Heart right ventricle (tissue), 16 donors: ENCODE measurements at regions not wholly inside any gene's neighbourhood (a gene's known extent, or its start where the extent isn't known, plus 50 kb on each side); places are given as distances from the start of the nearest gene placed in this dataset.

Source experiments
- ATAC-seq, 8 donors: fragments of 200-7000 bp; cut with Tn5 transposase; one replicate each; pipeline ENCODE4 v1.9.1; 2020; ENCODE audit warnings: mild to moderate bottlenecking in 8 of 8, moderate library complexity in 8 of 8, moderate number of reproducible peaks in 1 of 8
- DNase-seq, 2 donors: peaks; one replicate each; pipeline ENCODE4 v3.0.0-alpha.2; 2020
- H3K27ac ChIP-seq, 10 donors: fragments of 200-600 bp; sonication (generic) in 2 of 10; one replicate each; pipeline versions ENCODE4 v1.5.0 to v1.8.0; 2020 to 2022; ENCODE audit warnings: mild to moderate bottlenecking in 3 of 10
- H3K27me3 ChIP-seq, 7 donors: fragments of 200-600 bp; one replicate each; pipeline ENCODE4 v1.8.0; 2021 to 2022; ENCODE audit warnings: mild to moderate bottlenecking in 2 of 7
- H3K36me3 ChIP-seq, 9 donors: fragments of 200-600 bp; sonication (generic) in 1 of 9; one replicate each; pipeline versions ENCODE4 v1.5.0 to v1.8.0; 2020 to 2022; ENCODE audit warnings: mild to moderate bottlenecking in 2 of 9
- H3K4me1 ChIP-seq, 9 donors: fragments of 200-600 bp; sonication (generic) in 1 of 9; one replicate each; pipeline versions ENCODE4 v1.5.0 to v1.8.0; 2020 to 2022; ENCODE audit warnings: mild to moderate bottlenecking in 4 of 9
- H3K4me3 ChIP-seq, 10 donors: fragments of 200-600 bp; sonication (generic) in 2 of 10; one replicate each; pipeline versions ENCODE4 v1.5.0 to v1.8.0; 2020 to 2022; ENCODE audit warnings: mild to moderate bottlenecking in 7 of 10, moderate library complexity in 2 of 10
- H3K9me3 ChIP-seq, 11 donors: fragments of 200-600 bp in 10 of 11; sonication (generic) in 2 of 11; one replicate each; pipeline versions ENCODE4 v1.5.0 to v1.8.0; 2013 to 2022; ENCODE audit warnings: mild to moderate bottlenecking in 2 of 11, control low read depth in 1 of 11, moderate library complexity in 1 of 11
- CTCF ChIP-seq, 9 donors: fragments of 200-600 bp; sonication (generic) in 2 of 9; IDR thresholded peaks; one replicate each; pipeline versions ENCODE4 v1.5.0 to v1.8.0; 2021 to 2022; ENCODE audit warnings: antibody characterized with exemption in 9 of 9, mild to moderate bottlenecking in 5 of 9, moderate library complexity in 1 of 9
- WGBS, 2 donors: extraction: QIAGEN DNeasy Blood & Tissue Kit; methylation state at CpG; one replicate each; pipeline ENCODE4 v1.1.7; 2013; ENCODE audit warnings: inconsistent platforms in 1 of 2; 5-methylcytosine and 5-hydroxymethylcytosine counted together
- intact Hi-C, 10 donors: fragments of 100-400 bp; cut with DNase I; formaldehyde crosslinking; loops; one replicate each; pipeline versions ENCODE4 v1.11.1 to v1.14.2; 2022
- donor health status: Arrhythmogenic right ventricular cardiomyopathy.
- donor health status: ischemic (EF 13 %, LVEDD 7.1; RV severe dilation, severe dysfunction).
- donor health status: healthy with polysubstance abuse.
- donor health status: DM: no; HTN: yes; CAD: no.
- donor health status: DM: no; HTN: no; CAD: no.
- donor health status: ischemic (EF 25% LVEDD 6.9; RV normal size, moderate dysfunction).
- donor health status: ischemic (EF 25% LVEDD 5.7; RV mildly dilated, moderate dysfunction).
- donor health status: healthy.
- donor health status: DM: yes; HTN: yes; CAD: no.
- donor health status: Ischemic cardiomyopathy.
- donor health status: ischemic (EF 35%, LVEDD 5.7; RV mildly dilated, moderate dysfunction).
- donor health status: nonischemic (EF 11% LVEDD 7.7; RV severe dilation, severe dysfunction).
- donor health status: DM: yes; HTN: yes; CAD: no.
- donor health status: PGD.
- donor health status: ischemic (EF 29% LVEDD 5.4; RV normal size, mild dysfunction).
- donor health status: nonischemic (EF 23%, LVEDD 6.1; RV moderate dilation, normal function).

DNA sequence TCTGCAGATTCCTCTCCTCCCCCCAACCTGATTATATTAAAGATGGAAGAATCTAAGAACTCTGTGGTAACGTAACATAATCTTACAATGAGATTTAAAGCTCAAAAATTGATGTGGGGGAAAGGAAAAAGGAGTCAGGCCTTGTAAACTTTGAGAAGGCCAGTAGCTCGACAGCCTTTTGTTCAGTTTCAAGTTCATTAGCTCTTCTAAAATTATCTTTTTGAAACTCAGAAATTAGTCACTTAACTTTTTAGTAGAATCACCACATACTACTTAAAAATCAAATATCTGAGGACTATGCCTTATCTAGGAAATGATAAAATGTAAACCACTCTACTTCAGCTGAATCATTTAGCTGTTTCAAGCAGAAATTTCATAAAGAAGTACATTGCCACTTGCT, 996.2 kb downstream of the AMY1C start:
- no peak overlapping the region for H3K27ac ChIP-seq
- DNase-seq, result no peak
- 48 to 50% methylated on average over 2 of the region's 2 CpGs for WGBS, 2 donors
- no peak for ATAC-seq
- H3K27me3 ChIP-seq, result no peaks in the 10 kb centered on the region
- H3K4me1 ChIP-seq, result no peaks in the 10 kb centered on the region
- H3K4me3 ChIP-seq, result no peak overlapping the region
- TF ChIP-seq CTCF (IDR thresholded peaks at IDR 0.05), result no peak
- peaks cover 0 to 7% (median 0%) of the 10 kb centered on the region in 11 donors for H3K9me3 ChIP-seq
- intact Hi-C loops, result no loop called here
- H3K36me3 ChIP-seq, result no peaks in the 10 kb centered on the region

DNA sequence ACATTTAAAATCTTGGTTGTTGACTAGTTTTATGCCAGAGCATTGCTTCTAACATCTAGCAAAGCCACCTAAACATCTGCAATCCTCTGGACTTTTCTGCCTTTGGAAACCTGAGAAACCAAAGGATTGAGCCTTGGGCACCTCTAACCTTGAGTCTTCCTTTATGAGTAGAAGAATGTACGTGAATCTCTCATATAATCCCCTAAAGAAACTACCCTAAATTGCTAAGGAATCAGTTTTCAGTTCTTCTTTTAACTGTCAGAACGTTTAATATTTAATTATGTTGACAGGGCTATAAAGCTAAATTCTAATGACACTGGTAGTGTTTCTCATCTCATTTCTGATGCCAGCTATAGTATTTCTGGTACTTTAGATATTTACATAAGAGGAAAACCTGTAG, 997.3 kb downstream of the AMY1C start:
- ATAC-seq (no peak), DNase-seq (no peak)
- H3K9me3 ChIP-seq, result peaks cover 0 to 7% (median 0%) of the 10 kb centered on the region in 11 donors
- no peak overlapping the region for H3K27ac ChIP-seq
- TF ChIP-seq CTCF (IDR thresholded peaks at IDR 0.05), result no peak
- H3K36me3 ChIP-seq, result no peaks in the 10 kb centered on the region
- intact Hi-C loops, result no loop called here
- no peaks in the 10 kb centered on the region for H3K27me3 ChIP-seq
- H3K4me1 ChIP-seq, result no peaks in the 10 kb centered on the region
- WGBS, 2 donors, result 43 to 58% methylated on average over 2 of the region's 2 CpGs
- H3K4me3 ChIP-seq, result no peak overlapping the region

DNA sequence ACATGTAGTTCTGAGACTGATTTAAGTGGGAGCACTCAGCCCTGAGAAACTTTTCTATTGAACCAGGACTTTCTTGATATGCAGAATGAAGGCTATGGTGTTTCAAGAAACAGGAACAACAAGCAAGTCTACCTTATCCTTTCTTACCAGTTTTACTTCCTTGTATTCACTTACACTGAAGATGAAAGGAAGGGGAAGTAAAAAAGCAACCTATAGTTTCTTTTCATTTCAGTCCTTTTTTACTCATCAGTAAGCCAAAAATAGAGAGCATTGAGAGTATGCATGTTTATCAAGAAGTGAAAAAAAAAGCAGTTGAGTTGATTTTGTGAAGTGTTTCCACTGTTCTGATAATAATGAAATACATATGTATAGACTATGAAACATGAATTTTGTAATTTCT, 1010.3 kb downstream of the AMY1C start:
- intact Hi-C loops, result no loop called here
- no peak for TF ChIP-seq CTCF (IDR thresholded peaks at IDR 0.05)
- Histone ChIP-seq H3K27me3 (no peaks in the 10 kb centered on the region), H3K27ac (no peak overlapping the region), H3K9me3 (no peaks in the 10 kb centered on the region), H3K4me3 (no peak overlapping the region), H3K36me3 (no peaks in the 10 kb centered on the region), H3K4me1 (no peaks in the 10 kb centered on the region)
- no peak for ATAC-seq
- no peak for DNase-seq

- H3K4me3 ChIP-seq, result no peak overlapping the region
- H3K9me3 ChIP-seq, result no peaks in the 10 kb centered on the region
- no peak for TF ChIP-seq CTCF (IDR thresholded peaks at IDR 0.05)
- H3K36me3 ChIP-seq, result no peaks in the 10 kb centered on the region
- no peak overlapping the region for H3K27ac ChIP-seq
- ATAC-seq (no peak), DNase-seq (no peak)
- no peaks in the 10 kb centered on the region for H3K4me1 ChIP-seq
- WGBS, 2 donors, result 68 to 69% methylated on average over 7 of the region's 7 CpGs
- no peaks in the 10 kb centered on the region for H3K27me3 ChIP-seq
- intact Hi-C loops, result no loop called here
Measured at GRCh38 chr1:104761961-104762570, 1012.4 kb downstream of the AMY1C start.
